ENCODE measurements at regions not wholly inside any gene's neighbourhood (a gene's known extent, or its start where the extent isn't known, plus 50 kb on each side); places are given as distances from the start of the nearest gene placed in this dataset.

DNA sequence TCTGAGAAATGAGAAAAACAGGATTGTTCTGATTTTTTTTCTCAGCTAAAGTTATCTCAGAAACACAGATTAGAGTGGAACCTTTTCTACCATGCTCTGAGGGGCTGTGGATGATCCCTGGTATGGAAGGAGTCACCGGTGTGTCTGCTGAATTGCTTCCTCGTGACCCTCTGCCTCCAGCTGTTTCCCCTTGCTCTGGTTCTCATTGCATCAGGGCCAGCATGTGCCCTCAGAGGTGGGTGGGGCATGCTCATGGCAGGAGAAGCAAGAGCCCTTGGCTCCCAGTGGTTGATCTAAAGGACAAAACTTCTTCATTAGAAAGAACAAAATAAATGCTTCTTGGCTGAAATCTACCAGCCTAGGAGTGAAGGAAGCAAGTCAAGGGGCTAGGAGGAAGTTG, 183.2 kb upstream of the HMCN1 start:
- TF ChIP-seq EZH2phosphoT487 (IDR thresholded peaks at IDR 0.05; ENCODE audit: borderline replicate concordance, low read length), result no peak
- TF ChIP-seq, protein P1, sequence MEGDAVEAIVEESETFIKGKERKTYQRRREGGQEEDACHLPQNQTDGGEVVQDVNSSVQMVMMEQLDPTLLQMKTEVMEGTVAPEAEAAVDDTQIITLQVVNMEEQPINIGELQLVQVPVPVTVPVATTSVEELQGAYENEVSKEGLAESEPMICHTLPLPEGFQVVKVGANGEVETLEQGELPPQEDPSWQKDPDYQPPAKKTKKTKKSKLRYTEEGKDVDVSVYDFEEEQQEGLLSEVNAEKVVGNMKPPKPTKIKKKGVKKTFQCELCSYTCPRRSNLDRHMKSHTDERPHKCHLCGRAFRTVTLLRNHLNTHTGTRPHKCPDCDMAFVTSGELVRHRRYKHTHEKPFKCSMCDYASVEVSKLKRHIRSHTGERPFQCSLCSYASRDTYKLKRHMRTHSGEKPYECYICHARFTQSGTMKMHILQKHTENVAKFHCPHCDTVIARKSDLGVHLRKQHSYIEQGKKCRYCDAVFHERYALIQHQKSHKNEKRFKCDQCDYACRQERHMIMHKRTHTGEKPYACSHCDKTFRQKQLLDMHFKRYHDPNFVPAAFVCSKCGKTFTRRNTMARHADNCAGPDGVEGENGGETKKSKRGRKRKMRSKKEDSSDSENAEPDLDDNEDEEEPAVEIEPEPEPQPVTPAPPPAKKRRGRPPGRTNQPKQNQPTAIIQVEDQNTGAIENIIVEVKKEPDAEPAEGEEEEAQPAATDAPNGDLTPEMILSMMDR (conservative IDR thresholded peaks at IDR 0.05; ENCODE audit: low read depth, low read length), result no peak

Data from PC-3 (cell line).